GM18517 (cell line): ENCODE measurements at regions not wholly inside any gene's neighbourhood (a gene's known extent, or its start where the extent isn't known, plus 50 kb on each side); places are given as distances from the start of the nearest gene placed in this dataset.
"Not testable (repeated sequence)": the region's sequence is repeated elsewhere in the genome, so short reads cannot be mapped to it uniquely, and the experiment has no call there.

Source experiments
- ATAC-seq: cut with Tn5 transposase; IDR thresholded peaks from one replicate; pipeline ENCODE4 v1.9.1; 2021; ENCODE audit warnings: mild to moderate bottlenecking, moderate library complexity; ENCODE audit not compliant: unreplicated experiment

DNA sequence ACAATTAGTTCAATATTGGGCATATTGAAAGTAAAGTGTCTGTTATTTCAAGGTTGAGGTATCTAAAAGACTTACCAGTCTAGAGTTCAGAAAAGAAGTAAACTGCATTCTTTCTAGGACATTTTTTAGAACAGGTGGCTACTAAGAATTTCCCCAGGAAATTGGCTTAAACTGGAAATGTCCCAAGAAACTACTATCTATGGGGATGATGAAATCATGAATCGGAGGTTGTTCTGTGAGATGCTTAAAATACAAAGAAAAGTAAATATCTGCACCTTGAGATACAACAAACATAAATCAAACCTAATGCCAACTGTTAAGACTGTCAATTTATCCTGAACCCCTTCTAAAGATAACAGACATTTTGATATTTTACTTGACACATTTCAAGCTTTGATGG, 226.5 kb upstream of the NREP start:
- ATAC-seq, result no peak

DNA sequence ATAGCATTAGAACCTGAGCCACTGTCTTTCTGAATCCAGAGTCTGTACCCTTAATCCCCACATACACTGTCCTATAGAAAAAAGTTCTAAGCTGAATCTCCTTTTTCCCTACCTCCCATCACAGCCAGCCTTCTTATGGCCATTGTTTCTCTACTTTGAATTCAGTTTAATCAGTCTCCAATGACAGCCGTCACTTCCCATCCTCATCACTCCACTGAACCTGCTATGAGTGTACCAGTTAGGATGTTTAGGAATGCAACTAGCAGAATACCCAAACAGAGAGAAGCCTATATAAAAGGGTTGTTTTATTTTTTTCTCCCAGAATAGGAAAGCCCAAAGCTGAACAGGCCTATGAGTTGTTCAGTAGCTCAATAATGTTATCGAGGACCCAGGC, 220.4 kb upstream of the NREP start:
- ATAC-seq, result no peak

DNA sequence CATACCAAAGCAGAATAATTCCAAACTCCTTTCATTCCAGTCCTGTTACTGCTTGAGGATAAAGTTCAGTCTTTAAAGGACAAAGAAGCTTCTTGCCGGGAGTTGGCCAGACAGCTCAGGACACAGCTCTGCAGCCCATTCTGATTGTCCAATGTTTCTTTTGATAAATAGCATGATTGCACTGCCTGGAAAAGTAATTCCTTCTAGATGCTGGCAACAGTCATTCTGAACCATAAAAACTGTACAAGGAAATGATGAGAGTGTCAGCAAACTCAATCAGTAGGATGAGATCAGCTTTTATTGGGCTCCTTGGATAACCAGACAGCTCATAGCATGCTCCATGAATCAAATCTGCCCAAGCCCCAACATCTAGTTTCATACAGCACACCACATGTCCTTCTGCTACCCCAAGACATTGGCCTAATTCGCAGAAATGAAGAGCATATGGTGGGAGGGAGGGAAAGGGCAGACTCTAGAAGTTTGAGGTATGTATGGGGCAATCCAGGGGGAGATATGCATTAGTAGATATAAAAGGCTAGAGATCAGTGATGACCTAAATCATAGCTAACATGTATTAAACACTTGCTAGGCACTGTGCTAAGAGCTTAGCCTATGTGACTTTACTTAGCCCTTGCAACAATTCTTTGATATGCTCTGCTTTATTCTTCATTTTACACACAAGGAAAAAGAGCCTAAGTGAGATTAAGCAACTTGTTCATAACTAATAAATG, 219.9 kb upstream of the NREP start:
- no peak for ATAC-seq

DNA sequence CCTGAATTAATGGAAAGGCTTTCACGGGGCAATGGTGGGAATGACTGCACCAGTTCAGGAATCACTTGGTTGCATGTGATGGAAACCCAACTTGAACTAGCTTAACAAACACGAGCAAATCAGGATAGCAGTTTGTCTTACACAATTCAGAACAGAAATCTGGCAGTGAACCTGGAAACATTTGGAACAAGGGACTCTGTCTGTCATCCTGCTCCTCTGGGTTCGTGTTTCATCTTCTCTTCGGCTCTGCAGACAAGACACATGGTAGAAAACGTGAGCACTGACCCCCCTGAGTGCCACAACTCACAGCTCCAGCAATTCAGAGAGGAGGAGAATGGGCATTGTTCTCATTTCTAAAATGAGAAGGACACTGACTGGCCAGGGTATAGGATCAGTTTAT, 218.1 kb upstream of the NREP start:
- ATAC-seq, result no peak

DNA sequence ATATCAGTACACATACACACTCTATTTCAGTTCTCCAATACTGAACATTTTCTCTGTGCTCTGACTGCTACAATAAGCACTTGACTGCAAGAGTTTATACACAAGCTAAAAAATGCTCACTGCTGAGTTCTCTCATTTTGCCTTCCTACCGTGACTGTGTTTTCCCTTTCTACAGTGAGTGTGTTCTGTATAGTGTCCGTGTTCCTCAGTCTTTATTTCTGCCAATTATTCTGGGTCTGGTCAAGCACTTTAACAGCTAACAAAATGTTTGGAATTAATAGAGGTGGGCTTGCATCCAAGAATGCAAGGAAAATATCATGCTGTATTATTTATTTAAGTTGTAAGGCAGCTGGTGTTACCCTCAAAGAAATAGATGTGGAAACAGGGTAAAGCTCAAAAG, 217.0 kb upstream of the NREP start:
- no peak for ATAC-seq

DNA sequence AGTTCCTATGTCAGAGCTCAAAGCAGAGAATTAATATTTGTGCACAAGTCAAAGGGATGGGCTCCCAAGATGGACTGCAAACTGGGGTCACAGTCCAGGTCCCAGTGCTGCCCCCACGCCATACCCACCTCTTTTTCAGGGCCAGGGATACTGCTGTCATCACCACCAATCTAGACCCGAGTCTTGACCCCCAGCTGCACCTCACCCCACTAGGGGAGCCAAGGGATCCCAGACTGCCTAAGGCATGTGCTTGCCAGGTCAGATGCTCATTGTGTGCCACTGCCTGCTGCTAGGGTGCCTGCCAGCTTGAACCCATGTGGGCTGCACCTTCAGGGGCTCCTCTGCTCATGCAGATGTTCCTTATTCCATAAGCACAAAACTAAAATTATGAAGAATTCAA, 215.6 kb upstream of the NREP start:
- no peak for ATAC-seq

DNA sequence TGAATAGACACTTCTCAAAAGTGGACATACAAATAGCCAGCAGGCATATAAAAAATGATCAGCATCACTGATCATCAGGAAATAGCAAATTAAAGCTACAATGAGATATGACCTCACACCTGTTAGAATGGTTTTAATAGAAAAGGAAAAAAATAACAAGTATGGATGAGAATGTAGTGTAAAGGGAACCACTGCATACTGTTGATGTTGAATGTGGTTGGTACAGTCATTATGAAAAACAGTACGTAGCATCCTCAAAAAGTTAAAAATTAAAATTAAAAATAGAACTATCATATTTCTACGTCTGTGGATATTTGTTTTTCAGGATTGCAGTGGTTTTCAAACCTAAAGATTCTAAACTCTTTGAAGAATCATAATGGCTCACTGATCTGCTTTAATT, 215.1 kb upstream of the NREP start:
- ATAC-seq, result no peak

DNA sequence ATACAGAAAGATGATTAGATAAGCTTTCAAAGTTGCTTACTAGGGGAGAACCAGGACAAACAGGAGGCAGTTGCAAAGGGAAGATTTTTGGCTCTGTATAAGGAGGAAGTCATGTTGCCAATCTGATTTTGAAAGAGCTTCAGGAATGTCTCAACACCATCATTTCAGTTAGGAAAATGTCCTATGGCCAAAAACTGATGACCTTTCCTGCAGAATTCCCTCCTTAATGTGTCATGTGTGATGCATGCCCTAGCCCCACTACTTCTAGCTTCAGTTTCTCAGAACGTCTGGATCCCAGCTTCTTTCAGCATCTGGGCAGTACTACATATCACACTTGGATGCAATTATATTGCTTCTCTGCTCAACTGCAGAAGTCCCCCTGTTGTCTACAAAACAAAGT, 211.5 kb upstream of the NREP start:
- no peak for ATAC-seq

DNA sequence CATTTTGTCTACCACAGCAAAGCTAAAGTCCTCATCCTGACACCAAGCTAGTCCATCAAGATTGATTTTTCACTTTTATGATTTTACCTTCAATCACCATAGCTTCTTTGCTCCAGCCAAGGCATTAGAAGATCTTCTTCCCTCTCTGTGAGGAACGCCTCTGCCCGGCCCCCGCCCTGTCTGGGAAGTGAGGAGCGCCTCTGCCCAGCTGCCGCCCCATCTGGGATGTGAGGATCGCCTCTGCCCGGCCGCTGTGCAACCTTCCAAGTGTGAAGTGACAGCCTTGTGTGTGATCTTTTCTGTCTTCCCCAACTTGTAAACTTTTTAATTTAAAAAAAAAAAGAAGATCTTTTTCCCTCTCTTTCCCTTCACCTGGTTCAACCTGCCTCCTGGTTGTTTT, 210.5 kb upstream of the NREP start:
- no peak for ATAC-seq

DNA sequence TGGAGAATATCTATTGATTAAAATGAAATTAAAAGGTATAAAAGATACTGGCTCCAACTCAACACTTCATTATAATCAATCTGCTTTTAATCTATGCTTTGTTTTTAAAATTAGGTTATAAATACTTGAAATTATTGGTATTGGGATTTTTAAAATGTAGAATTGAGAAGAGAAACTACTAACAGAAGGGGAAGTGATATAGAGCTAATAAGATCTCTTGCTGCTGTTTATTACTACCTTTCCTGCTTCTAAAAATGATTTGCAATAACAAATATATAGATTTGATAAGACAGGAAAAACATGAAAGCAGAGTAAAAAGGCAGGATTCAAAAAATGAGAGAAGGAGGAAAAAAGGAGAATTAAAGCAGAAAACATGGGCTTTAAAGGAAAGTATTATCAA, 209.3 kb upstream of the NREP start:
- ATAC-seq, result no peak

DNA sequence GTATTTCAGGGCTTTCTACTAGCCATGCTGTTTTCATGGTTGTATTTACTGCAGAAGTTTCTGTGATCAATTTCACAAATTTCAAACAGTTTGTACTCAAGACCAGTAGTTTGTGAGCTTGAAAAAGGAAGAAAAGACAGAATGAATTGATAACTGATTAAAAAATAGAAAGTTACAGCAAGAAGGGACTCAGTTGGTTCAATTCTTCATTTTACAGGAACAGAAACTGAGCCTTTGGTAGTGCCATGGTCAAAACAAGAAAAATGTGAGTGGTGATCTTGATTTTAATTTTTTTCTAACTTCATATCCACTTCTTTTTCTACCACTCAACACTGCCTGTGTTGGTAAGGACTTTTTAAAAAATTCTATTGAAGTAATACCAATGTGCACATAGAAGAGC, 206.6 kb upstream of the NREP start:
- ATAC-seq, result no peak

DNA sequence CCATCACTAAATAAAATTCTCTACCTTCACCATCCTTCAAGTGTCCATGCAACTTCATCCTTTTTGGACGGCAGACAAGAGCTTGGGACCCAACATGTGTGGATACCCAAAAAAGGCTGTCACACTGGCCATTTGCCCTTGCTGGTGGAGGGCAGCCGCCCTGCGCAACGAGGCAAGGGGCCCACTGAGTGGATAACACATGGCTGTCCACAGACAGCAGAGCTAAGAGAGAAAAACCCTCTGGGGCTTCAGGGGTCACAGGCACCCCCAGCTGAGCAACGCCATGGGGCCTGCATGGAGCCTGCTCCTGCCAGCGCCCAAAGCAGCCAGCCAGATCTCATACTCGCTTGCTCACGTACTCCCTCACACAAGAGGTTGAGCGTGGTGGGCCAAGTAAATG, 205.9 kb upstream of the NREP start:
- ATAC-seq, result no peak

DNA sequence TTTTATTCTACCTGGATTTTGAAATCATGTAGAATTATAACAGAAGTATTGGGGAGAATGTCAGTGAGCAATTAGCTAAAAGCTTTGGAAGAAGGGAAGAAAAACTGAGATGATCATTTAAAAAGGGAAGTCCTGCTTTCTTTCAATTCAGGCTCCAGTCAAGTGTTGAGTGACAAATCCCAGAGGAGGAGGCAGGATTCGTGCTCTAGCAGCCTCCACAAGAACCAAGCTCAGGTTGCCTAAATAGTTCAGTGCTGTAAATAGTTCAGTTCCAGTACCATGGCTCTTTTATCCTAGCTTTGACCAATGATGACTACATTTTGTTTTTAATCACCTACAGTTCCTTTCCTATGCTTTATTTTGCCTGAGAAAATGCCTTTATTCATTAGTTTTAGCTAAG, 204.9 kb upstream of the NREP start:
- no peak for ATAC-seq

DNA sequence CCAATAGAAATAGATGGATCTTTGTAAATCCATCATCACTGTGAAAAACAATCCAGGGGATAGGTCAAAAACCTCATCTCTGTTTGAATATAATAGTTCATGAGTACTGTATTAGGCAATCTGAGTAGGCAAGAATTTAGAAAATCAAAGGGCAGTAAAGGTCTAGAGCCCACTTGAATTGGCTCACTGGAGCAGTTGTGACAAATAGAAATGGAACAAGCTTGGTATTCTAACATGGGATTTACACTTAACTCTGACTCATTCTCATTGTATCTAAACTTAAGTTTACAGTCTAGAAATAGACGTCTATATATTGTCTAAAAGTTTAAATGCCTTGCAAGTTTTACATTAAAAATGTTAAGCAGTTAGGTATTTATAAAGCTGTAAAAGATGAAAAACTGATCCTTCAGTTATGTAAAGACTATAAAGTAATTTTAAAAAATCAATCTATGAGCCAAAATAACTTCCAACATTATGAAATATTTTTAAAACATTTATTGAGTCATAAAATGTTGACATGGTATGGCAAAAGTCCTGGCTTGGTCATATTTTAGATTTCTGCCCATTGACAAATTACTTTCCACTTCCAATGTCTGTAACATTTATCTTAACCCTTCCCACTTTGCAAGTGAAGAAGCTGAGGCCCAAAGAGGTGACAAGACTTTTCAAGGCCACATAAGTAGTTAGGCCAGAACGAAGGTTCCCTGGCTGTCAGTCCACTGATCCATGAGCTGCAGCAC, 203.7 kb upstream of the NREP start:
- no peak for ATAC-seq

DNA sequence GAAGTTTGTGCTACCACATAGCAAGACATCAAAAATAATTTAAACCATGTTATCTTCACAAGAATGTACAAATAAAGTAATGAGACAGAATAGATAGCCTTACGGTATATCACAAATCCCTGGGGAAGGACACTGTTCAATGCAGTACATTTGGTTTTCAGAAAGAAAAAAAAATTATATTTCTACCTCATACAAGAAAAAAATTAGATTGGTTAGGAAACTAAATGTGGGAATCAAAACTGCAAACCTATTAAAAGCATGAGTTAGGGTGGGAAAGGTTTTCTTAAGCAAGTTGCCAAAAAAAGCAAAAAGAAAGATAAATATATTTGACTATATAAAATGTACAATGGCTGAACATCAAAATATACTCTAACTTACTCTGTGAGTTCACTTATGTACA, 201.9 kb upstream of the NREP start:
- no peak for ATAC-seq

DNA sequence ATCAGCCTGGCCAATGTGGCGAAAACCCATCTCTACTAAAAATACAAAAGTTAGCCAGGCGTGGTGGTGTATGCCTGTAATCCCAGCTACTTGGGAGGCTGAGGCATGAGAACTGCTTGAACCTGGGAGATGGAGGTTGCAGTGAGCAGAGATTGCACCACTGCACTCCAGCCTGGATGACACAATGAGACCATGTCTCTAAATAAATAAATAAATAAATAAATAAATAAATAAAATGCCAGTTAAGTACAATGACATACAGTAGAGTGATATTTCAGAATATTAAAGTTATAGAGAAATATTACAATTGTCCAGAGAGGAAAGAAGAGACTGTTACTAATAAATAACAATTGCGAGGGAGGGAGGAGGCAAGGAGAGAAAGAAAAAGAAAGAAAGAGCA, 199.8 kb upstream of the NREP start:
- ATAC-seq, result not testable (repeated sequence)

DNA sequence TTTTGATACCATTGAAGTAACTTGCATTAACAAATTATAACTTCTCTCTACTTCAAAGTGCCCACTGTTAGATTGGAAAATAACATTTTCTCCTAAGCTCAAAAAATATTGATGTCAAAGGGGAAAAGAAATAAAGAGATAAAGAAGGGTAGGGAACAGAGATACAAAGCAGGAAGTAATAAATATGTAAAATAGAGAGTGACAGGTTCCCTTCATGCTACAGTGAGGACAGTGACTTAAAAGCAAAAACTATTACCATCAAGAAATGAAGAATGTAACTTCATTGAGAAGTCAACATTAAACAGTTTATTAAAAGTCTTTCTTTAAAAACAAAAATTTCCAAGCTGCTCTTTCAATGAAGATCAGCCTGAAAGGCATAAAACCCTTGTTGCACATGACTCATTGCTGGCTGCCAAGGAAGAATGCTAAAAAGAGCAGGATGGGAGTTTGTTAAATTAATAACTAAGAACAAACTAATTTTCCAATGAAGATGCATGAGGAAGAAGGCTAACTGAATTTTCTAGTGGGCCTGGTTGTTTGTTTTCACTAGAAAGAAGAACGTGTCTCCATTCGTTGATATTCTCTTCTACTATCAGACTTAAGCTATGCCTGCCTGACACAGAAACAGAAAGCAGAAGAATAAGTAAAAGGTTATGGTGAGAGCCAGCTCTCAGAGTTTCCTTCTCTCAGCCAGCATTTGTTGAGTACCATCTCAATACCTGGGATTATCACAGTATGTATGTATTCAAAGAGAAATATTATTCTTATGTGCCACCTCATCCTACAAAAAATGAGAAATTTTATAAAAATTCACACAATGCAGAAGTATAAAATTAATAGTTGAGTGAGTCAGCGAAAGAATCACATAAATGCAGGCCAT, 197.8 kb upstream of the NREP start:
- peak; percentile 84 for ATAC-seq

DNA sequence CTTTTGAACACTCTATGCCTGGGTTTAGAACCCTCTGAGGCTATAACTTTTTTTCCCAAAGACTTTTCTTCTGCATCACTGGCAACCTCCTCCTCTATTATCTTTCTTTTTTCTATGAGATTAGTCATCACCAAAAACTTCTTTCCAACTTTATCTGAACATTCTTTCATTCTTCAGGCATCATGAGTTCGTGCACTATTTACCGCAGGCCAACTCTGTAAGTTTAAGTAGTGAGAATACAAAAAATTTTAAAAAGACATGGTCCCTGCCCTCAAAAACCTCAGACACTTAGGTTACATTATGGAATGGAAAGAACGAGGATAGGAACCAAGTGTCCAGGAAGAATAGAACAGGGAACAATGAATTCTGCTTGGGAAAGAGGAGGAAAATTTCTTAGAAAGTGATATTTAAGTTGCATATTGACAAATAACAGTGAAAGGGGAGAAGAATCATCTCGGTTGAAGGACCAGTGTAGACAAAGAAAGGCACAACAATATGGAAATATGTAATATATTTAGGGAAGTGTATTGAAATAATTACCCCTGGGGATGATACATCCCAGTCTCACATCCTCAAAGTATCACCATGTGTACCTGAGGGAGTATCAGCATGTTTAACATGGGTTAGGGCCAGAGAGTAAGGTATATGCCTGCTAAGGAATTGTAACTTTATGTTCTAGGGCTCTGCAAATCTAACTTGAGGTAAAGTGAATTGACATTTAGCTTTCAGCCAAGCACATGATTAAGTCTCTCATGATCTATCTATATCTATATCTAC, 196.5 kb upstream of the NREP start:
- ATAC-seq, result no peak

DNA sequence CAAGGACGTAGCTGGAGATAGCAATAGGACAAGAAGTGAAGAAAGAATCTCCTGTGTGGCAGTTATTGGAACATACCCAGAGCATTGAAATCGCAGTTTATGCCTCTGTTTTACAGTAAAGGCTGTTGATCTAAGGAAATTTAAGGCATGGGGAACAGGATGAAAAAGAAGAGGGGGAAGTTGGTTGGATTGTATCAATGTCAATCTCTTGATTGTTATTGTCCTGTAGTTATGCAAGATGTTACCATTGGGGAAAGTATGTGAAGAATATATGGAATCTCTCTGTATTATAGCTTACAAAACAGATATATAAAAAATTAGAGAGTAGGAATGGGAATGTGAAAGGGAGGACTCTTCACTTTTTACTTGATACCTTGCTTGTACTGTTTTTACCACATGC, 195.6 kb upstream of the NREP start:
- ATAC-seq, result no peak

DNA sequence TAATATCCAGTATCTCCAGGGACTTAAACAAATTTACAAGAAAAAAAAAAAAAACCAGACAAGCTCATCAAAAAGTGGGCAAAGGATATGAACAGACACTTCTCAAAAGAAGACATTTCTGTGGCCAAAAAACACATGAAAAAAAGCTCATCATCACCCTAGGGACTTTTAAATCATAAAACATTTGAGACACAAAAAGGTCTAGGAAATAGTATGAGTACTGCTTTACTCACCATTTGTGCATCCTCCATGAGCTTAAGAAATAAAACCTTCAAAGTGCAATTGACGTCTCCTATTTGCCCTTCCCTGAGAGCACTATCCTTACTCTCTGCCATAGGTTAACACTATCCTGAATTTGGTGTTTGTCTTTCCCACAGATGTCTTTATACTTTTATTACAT, 193.7 kb upstream of the NREP start:
- ATAC-seq, result no peak
